GM12875 (cell line): ENCODE measurements at regions not wholly inside any gene's neighbourhood (a gene's known extent, or its start where the extent isn't known, plus 50 kb on each side); places are given as distances from the start of the nearest gene placed in this dataset.

Experiments
- H3K4me3 ChIP-seq: one replicate; pipeline ENCODE4 v1.5.1; 2011; ENCODE audit warnings: low read depth, low read length, control low read depth
- CTCF ChIP-seq: IDR thresholded peaks from 2 replicates; pipeline ENCODE4 v1.5.1; 2011; ENCODE audit warnings: low read depth, mild to moderate bottlenecking, control low read depth, inconsistent platforms, low read length, moderate library complexity, borderline replicate concordance; ENCODE audit not compliant: insufficient read depth

DNA sequence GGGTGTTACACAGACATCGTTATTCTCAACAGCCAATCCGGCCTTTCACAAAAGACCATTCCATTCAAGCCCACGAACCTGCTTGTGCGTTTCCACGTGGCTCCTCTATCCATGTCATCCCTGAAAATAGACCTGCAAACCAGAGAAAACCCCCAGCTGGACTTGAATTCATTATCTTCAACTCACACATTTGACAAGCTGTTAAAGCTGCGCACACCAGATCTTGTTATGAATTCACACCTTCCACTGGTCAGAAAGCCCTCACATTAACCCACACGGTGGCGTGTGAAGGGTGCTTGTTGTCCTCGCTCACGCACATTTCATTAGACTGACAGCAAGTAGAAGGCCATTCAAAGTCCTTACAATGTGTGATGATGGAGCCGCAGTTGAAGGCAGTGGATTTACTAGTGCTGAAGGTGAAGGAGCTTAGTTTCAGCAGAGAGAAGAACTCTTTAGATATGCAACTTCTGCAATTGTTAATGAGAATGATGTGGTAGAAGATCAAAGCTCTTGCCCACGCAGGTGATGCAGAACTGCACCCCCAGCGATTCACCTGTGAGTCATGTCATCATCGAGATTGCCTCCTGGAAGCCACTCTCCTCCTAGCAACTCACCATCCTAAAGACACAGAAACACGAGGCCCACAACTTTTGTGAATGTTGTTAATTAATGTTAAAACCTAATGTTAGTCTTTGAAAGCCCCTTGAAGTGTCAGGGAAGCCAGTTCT is 224.8 kb upstream of the SOX11 start:
- no peak overlapping the region for H3K4me3 ChIP-seq
- TF ChIP-seq CTCF = no peak

DNA sequence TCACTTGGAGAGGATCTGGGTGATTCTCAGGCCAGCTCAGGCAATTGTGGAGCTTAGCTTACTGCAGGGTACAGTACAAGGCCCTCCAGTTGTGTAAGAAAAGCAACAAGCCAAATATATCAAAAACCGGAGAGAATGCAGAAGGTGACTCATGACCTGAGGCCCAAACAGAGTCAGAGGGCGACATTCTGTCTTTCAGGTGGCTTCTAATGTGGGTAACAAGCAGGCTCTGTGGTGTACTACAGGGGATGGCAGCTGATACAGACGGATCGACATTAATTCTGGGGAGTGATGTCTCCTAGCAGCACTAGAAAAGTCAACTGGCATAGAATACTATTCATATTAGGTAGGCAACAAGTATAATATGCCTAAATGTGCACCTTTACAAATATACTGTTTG is 219.5 kb upstream of the SOX11 start:
- no peak for TF ChIP-seq CTCF
- H3K4me3 ChIP-seq = no peak overlapping the region

DNA sequence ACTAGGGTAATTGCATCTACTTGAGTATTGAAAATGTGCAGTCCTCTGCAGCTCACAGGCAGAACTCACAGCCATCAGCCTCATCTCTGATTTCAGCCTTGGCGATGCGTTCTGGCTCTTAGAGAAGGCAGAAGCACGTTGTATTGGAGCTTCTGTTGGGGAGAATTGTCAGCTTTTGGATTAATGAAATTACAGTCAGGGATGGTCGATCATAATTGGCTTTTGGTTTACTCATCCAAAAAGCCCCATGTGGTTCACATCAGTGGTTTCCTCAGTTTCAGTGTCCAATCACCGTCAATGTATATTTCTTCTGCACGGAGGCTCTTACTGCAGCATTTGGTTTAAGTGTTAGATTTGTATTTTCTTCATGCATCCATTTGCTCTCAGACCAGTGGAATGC is 218.5 kb upstream of the SOX11 start:
- TF ChIP-seq CTCF = no peak
- H3K4me3 ChIP-seq = no peak overlapping the region

DNA sequence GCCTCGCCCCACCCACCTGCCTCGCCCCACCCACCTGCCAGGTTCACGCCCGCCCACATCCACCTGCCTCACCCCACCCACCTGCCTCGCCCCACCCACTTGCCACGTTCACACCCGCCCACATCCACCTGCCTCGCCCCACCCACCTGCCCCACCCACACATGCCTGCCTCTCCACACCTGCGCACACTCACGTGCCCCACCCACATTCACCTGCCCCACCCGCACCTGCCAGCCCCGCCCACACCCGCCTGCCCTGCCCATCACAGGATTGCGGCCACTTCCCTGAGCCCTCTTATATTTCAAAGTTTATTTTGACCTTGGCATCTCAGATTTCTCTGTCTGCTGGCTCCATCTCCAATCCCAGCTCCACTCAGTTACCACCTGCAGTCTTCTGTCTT is 217.5 kb upstream of the SOX11 start:
- TF ChIP-seq CTCF = no peak
- no peak overlapping the region for H3K4me3 ChIP-seq

DNA sequence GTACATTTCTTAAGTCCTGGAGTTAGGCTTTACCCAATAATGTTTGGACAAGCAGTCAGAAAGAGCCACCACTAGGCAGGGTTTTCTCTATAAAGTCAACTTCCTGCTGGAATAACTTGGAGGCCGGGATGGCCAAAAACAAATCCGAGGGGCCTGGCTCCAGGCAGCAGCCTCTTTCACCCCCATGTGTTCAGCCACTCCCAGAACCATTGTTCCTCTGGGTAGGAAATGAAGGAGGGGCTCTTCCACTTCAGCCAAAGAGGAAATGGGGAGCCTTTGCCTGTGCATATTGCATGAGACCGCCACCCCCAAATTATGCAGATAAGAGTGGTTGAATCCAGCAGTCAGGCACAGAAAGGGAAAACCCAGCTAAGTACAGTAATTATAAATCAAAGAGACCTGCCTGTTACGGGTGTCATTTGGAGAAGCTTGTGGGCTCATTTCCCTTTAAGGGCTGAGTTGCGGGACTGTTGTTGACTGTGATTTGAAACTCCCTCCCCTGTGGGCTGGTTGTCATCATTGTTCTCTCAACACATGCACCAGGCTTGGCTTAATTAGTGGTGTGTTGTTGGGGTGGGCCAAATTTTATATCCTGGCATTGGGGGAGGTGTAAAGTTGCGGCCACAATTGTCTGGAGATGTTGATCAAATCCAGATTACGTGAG is 212.8 kb upstream of the SOX11 start:
- no peak overlapping the region for H3K4me3 ChIP-seq
- TF ChIP-seq CTCF = no peak

DNA sequence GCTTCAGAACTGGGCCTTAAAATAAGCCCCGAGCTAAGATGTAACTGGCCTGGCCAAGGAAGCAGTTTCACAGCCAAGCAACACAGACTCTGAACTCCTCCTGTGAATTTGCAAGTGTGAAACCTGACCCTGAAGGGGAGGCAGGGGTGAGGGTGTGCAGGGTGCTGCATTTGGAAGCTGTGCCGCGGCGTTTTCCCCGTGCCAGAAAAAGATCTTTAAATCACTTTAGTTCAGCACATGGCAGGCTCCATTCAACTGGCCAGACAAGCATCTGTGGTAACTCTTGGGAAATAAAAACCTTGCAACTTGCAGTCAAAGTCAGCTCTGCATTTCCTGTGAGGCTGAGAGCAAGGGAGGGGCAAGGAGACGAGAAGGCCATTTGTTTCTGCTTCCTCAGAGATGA is 209.3 kb upstream of the SOX11 start:
- no peak overlapping the region for H3K4me3 ChIP-seq
- no peak for TF ChIP-seq CTCF

DNA sequence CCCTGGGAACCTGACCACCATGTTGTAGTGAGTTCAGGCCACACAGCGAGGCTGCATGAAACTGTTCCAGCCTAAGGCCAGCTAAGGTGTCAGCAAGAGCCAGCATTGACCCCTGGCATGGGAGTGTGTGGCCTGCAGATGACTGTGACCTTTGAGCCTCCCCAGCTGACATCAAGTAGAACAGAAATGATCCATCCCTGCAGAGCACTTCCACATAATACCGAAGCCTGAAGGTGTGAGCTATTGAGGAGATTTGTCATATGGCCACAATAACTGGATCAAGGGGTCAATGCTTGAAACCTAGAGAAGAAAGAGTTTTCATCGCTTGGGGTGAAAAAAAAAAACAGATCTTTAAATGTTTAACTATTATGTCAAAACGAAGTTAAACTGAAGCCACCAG is 207.3 kb upstream of the SOX11 start:
- no peak overlapping the region for H3K4me3 ChIP-seq
- no peak for TF ChIP-seq CTCF
